ENCODE measurements at regions not wholly inside any gene's neighbourhood (a gene's known extent, or its start where the extent isn't known, plus 50 kb on each side); places are given as distances from the start of the nearest gene placed in this dataset.

DNA sequence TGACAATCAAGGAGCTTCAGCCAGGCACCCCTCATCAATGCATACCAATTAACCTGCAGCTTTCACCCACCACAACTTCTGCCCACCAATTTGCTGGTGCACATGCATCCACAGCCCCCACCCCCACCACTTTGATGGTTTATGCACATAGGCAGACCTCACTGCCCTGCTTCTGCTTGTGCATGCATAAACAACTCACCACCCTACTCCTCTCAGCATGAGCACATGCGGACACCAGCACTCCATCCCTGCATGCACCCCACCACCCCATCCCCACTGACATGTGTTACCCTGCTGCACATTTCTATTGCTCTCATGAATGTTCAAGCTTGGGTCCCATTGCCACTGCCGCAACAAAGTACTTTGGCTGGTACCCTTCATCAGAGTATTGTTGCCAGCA, 94.5 kb upstream of the GALNTL6 start:
- TF ChIP-seq CTCF (conservative IDR thresholded peaks at IDR 0.05; ENCODE audit: control insufficient read depth, insufficient read depth, low read depth, low read length): no peak
- H3K4me3 ChIP-seq (ENCODE audit: control insufficient read depth, low read depth, low read length): no peak overlapping the region
- DNase-seq (ENCODE audit: low read depth): no peak

GRCh38 chr4:171718069-171718468, 95.1 kb upstream of the GALNTL6 start:
- DNase-seq (ENCODE audit: low read depth): no peak
- no peak for TF ChIP-seq CTCF (conservative IDR thresholded peaks at IDR 0.05; ENCODE audit: control insufficient read depth, insufficient read depth, low read depth, low read length)
- H3K4me3 ChIP-seq (ENCODE audit: control insufficient read depth, low read depth, low read length): no peak overlapping the region

GRCh38 chr4:171717231-171717741, 95.9 kb upstream of the GALNTL6 start:
- TF ChIP-seq CTCF (conservative IDR thresholded peaks at IDR 0.05; ENCODE audit: control insufficient read depth, insufficient read depth, low read depth, low read length): no peak

DNA sequence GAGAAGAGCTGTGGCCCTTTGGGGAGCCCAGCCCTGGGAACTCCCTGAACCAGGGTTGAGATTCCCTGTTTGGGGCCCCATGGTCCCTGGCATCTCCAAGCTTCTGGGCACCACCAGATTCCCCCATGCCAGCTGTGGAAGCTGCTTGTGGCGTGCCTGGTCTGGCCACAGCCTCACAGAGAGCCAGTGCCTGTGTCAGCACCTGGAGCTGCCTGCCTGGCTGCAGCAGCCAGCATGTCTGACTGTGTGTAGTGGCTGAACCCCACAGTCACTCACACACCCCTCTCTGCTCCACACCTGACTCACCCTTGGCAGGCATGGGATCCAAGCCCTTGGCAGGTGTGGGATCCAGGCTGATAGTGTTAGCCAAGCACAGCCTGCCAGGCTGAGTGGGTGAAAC, 97.2 kb upstream of the GALNTL6 start:
- no peak overlapping the region for H3K4me3 ChIP-seq (ENCODE audit: control insufficient read depth, low read depth, low read length)
- no peak for TF ChIP-seq CTCF (conservative IDR thresholded peaks at IDR 0.05; ENCODE audit: control insufficient read depth, insufficient read depth, low read depth, low read length)
- DNase-seq (ENCODE audit: low read depth): no peak

More at GRCh38 chr4:171717231-171717741, 95.9 kb upstream of the GALNTL6 start:
- H3K4me3 ChIP-seq (ENCODE audit: control insufficient read depth, low read depth, low read length): no peak overlapping the region
- no peak for DNase-seq (ENCODE audit: low read depth)

GRCh38 chr4:171714791-171715454, 98.3 kb upstream of the GALNTL6 start:
- H3K4me3 ChIP-seq (ENCODE audit: control insufficient read depth, low read depth, low read length): no peak overlapping the region
- TF ChIP-seq CTCF (conservative IDR thresholded peaks at IDR 0.05; ENCODE audit: control insufficient read depth, insufficient read depth, low read depth, low read length): no peak
- no peak for DNase-seq (ENCODE audit: low read depth)

GRCh38 chr4:171710743-171711142, 102.5 kb upstream of the GALNTL6 start:
- no peak for DNase-seq (ENCODE audit: low read depth)
- no peak overlapping the region for H3K4me3 ChIP-seq (ENCODE audit: control insufficient read depth, low read depth, low read length)
- TF ChIP-seq CTCF (conservative IDR thresholded peaks at IDR 0.05; ENCODE audit: control insufficient read depth, insufficient read depth, low read depth, low read length): no peak
